Left ventricle myocardium inferior (tissue), 1 donor: ENCODE measurements at regions not wholly inside any gene's neighbourhood (a gene's known extent, or its start where the extent isn't known, plus 50 kb on each side); places are given as distances from the start of the nearest gene placed in this dataset.

Experiments used
- DNase-seq: peaks from one replicate; pipeline ENCODE4 v3.0.0-alpha.2; 2020
- H3K27ac ChIP-seq: fragments of 200-600 bp; replicated peaks from 2 replicates; pipeline ENCODE4 v1.8.0; 2021
- H3K27me3 ChIP-seq: fragments of 200-600 bp; 2 replicates; pipeline ENCODE4 v1.8.0; 2021; ENCODE audit warnings: low read depth
- H3K36me3 ChIP-seq: fragments of 200-600 bp; 2 replicates; pipeline ENCODE4 v1.8.0; 2021
- H3K4me1 ChIP-seq: fragments of 200-600 bp; 2 replicates; pipeline ENCODE4 v1.8.0; 2021
- H3K4me3 ChIP-seq: fragments of 200-600 bp; 2 replicates; pipeline ENCODE4 v1.8.0; 2021; ENCODE audit warnings: mild to moderate bottlenecking, moderate library complexity
- H3K9me3 ChIP-seq: fragments of 200-600 bp; replicated peaks from 2 replicates; pipeline ENCODE4 v1.8.0; 2021
- CTCF ChIP-seq: fragments of 200-600 bp; IDR thresholded peaks from 2 replicates; pipeline ENCODE4 v1.8.0; 2021; ENCODE audit warnings: antibody characterized with exemption, mild to moderate bottlenecking, borderline replicate concordance
- intact Hi-C: fragments of 100-400 bp; cut with micrococcal nuclease; formaldehyde crosslinking; loops from one replicate; pipeline ENCODE4 v1.11.0; 2022
- donor health status: DM: no; HTN: yes; CAD: no; lungs with severe emphysema.

- TF ChIP-seq CTCF: no peak
- no peaks in the 10 kb centered on the region for H3K4me1 ChIP-seq
- no peak overlapping the region for H3K27ac ChIP-seq
- H3K4me3 ChIP-seq: no peak overlapping the region
- intact Hi-C loops: no loop called here
- no peaks in the 10 kb centered on the region for H3K36me3 ChIP-seq
- H3K27me3 ChIP-seq: no peaks in the 10 kb centered on the region
- peaks cover 40% of the 10 kb centered on the region for H3K9me3 ChIP-seq
- DNase-seq: no peak
These were observed 90.3 kb upstream of the LARP1 start for GRCh38 chr5:154664869-154665268.

GRCh38 chr5:154663424-154663823 lies 91.8 kb upstream of the LARP1 start:
- intact Hi-C loops: no loop called here
- no peak for DNase-seq
- Histone ChIP-seq H3K27me3 (no peaks in the 10 kb centered on the region), H3K36me3 (no peaks in the 10 kb centered on the region), H3K4me3 (no peak overlapping the region), H3K27ac (no peak overlapping the region), H3K4me1 (no peaks in the 10 kb centered on the region), H3K9me3 (peaks cover 32% of the 10 kb centered on the region)
- no peak for TF ChIP-seq CTCF

GRCh38 chr5:154654486-154655371 lies 100.4 kb upstream of the LARP1 start:
- no peak for DNase-seq
- peak overlapping the region; percentile 43 for H3K4me3 ChIP-seq
- no peaks in the 10 kb centered on the region for H3K36me3 ChIP-seq
- intact Hi-C loops: loop anchor here (5.0 to 10.0 kb wide), 2 partner anchors 70 to 158 kb away; no protein-coding TSS in a partner anchor
- no peaks in the 10 kb centered on the region for H3K27me3 ChIP-seq
- H3K27ac ChIP-seq: peak overlapping the region; percentile 59
- TF ChIP-seq CTCF: no peak
- H3K4me1 ChIP-seq: peaks cover 18% of the 10 kb centered on the region
- no peaks in the 10 kb centered on the region for H3K9me3 ChIP-seq

GRCh38 chr5:154653764-154654485 lies 101.3 kb upstream of the LARP1 start:
- peak overlapping the region; percentile 43 for H3K4me3 ChIP-seq
- intact Hi-C loops: loop anchor here (5.0 to 10.0 kb wide), 2 partner anchors 71 to 158 kb away; no protein-coding TSS in a partner anchor
- DNase-seq: no peak
- H3K9me3 ChIP-seq: no peaks in the 10 kb centered on the region
- H3K27me3 ChIP-seq: no peaks in the 10 kb centered on the region
- H3K36me3 ChIP-seq: no peaks in the 10 kb centered on the region
- H3K4me1 ChIP-seq: peaks cover 18% of the 10 kb centered on the region
- no peak for TF ChIP-seq CTCF
- H3K27ac ChIP-seq: peak overlapping the region; percentile 59

- peaks cover 18% of the 10 kb centered on the region for H3K4me1 ChIP-seq
- H3K27me3 ChIP-seq: peaks cover 4% of the 10 kb centered on the region
- no peak for DNase-seq
- no peaks in the 10 kb centered on the region for H3K36me3 ChIP-seq
- intact Hi-C loops: loop anchor here (5.0 to 10.0 kb wide), 2 partner anchors 71 to 159 kb away; no protein-coding TSS in a partner anchor
- H3K9me3 ChIP-seq: no peaks in the 10 kb centered on the region
- TF ChIP-seq CTCF: no peak
- H3K4me3 ChIP-seq: no peak overlapping the region
- H3K27ac ChIP-seq: peak overlapping the region; percentile 59
These were observed 101.8 kb upstream of the LARP1 start for GRCh38 chr5:154653418-154653763.
